ENCODE measurements at regions not wholly inside any gene's neighbourhood (a gene's known extent, or its start where the extent isn't known, plus 50 kb on each side); places are given as distances from the start of the nearest gene placed in this dataset.

DNA sequence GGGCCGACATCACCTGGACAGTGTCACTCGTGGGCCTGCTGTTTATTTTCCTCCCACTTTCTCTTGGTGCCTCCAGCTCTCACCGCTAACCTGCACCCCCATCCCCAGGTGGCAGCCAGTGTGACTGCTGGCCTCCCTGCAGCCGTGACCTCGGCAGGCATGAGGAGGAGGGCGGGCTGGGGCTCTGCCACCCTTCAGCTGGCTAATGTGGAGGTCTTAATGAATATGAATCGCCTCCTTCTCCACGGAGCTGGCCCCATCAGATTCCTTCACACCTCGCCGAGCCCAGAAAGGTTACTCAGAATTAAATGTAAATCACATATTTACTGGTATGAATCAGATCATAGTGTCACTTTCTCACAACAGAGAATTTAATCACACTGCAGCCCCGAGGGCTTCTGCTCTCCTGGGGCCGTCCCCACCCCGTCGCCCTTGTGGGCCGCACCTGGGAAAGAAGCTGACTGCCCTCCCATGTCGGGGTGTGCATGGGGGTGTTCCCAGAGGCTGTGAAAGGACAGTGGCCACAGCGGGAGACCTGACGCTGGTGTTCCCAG lies 171.1 kb upstream of the TLE3 start:
- Histone ChIP-seq H3K36me3 (no peaks in the 10 kb centered on the region), H3K9me3 (no peaks in the 10 kb centered on the region), H3K27me3 (no peaks in the 10 kb centered on the region), H3K4me1 (peaks cover 0 to 16% of the 10 kb centered on the region in 2 donors), H3K4me3 (no peak overlapping the region), H3K27ac (no peak overlapping the region)
- TF ChIP-seq CTCF (IDR thresholded peaks at IDR 0.05) (no peak), POLR2A (IDR thresholded peaks at IDR 0.05) (no peak), POLR2AphosphoS5 (IDR thresholded peaks at IDR 0.05) (no peak)
- intact Hi-C loops (cut with DNase I; ENCODE audit: low total_unique reads): no loop called here
- no peak for DNase-seq (ENCODE audit: low spot score in 2 of 2)

DNA sequence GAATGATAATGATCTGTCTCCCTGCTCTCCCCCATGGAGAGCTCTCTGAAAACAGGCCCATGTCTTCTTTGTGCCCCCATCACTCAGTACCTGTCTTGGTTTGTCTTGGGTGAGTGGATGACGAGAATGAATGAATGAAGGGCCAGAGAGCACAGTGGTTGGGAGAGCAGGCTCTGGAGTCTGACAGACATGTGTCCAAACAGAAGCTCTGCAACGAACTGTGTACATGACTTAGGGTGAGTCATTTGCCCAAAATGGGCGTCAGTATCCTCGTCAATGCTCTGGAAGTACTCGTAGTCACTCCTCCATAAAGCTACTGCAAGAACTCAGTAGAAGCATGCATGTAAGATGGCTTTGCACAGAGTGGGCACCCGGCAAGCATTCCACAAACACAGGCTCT lies 170.2 kb upstream of the TLE3 start:
- no peak for TF ChIP-seq POLR2AphosphoS5 (IDR thresholded peaks at IDR 0.05)
- TF ChIP-seq CTCF (IDR thresholded peaks at IDR 0.05): no peak
- TF ChIP-seq POLR2A (IDR thresholded peaks at IDR 0.05): no peak
- Histone ChIP-seq H3K4me1 (peaks cover 0 to 16% of the 10 kb centered on the region in 2 donors), H3K27ac (no peak overlapping the region), H3K27me3 (no peaks in the 10 kb centered on the region), H3K36me3 (no peaks in the 10 kb centered on the region), H3K9me3 (no peaks in the 10 kb centered on the region), H3K4me3 (no peak overlapping the region)
- no peak for DNase-seq (ENCODE audit: low spot score in 2 of 2)
- intact Hi-C loops (cut with DNase I; ENCODE audit: low total_unique reads): no loop called here

DNA sequence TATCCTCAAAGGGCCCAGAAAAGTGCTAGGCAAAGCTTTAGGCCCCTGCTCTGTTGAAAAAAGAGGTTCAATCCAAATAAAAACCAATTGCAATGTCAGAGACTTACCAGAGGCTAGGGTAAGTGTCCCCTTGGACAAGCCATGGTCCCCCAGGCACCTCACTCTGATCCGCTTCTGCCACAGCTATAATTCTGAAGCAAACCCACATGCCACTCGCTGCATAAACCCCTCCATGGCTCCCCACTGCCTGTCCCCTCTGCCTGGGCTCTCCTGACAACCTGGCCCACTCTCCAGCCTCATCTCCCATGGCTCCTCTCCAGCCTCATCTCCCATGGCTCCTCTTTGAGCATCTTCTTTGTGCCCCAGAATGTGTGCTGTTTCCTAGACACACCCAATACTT lies 169.6 kb upstream of the TLE3 start:
- Histone ChIP-seq H3K27me3 (no peaks in the 10 kb centered on the region), H3K4me1 (peaks cover 0 to 16% of the 10 kb centered on the region in 2 donors), H3K9me3 (no peaks in the 10 kb centered on the region), H3K27ac (peak overlapping the region in 1 of 2 donors; percentile 71), H3K36me3 (no peaks in the 10 kb centered on the region), H3K4me3 (no peak overlapping the region)
- no peak for DNase-seq (ENCODE audit: low spot score in 2 of 2)
- no peak for TF ChIP-seq CTCF (IDR thresholded peaks at IDR 0.05)
- no peak for TF ChIP-seq POLR2AphosphoS5 (IDR thresholded peaks at IDR 0.05)
- TF ChIP-seq POLR2A (IDR thresholded peaks at IDR 0.05): no peak
- intact Hi-C loops (cut with DNase I; ENCODE audit: low total_unique reads): no loop called here

GRCh38 chr15:70266412-70267121 lies 168.8 kb upstream of the TLE3 start:
- H3K9me3 ChIP-seq: no peaks in the 10 kb centered on the region
- peak overlapping the region; percentile 18 to 71 for H3K27ac ChIP-seq
- H3K4me1 ChIP-seq: peaks cover 0 to 16% of the 10 kb centered on the region in 2 donors
- DNase-seq (ENCODE audit: low spot score in 2 of 2): peak in 1 of 2 donors; percentile 72
- no peaks in the 10 kb centered on the region for H3K27me3 ChIP-seq
- peak overlapping the region in 1 of 3 donors; percentile 31 for H3K4me3 ChIP-seq
- intact Hi-C loops (cut with DNase I; ENCODE audit: low total_unique reads): no loop called here
- H3K36me3 ChIP-seq: no peaks in the 10 kb centered on the region
- TF ChIP-seq POLR2A (IDR thresholded peaks at IDR 0.05) (no peak), CTCF (IDR thresholded peaks at IDR 0.05) (no peak), POLR2AphosphoS5 (IDR thresholded peaks at IDR 0.05) (peak in 2 of 3 donors; percentile 21 to 88)

DNA sequence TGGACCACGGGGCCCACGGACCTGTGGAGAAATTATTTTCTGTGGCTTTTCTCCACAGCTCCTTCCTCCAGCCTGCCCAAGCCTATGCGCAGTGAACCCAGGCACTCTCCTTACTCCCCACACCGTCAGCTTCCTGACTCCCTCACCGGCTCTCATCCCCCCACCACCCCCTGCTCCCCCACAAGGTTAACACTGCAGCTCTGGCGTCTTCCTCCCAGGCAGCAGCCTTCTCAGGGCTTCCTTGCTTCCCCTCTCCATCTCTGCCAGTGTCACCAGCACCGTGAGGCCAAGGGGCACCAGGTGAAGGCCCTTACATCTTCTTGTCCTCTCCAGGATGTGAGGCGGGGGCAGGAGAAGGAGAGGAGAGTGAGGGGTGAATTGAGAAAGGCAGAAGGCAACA lies 168.3 kb upstream of the TLE3 start:
- H3K4me1 ChIP-seq: peaks cover 0 to 14% of the 10 kb centered on the region in 2 donors
- no peak for DNase-seq (ENCODE audit: low spot score in 2 of 2)
- intact Hi-C loops (cut with DNase I; ENCODE audit: low total_unique reads): no loop called here
- H3K4me3 ChIP-seq: no peak overlapping the region
- H3K27ac ChIP-seq: peak overlapping the region; percentile 18 to 71
- H3K36me3 ChIP-seq: no peaks in the 10 kb centered on the region
- TF ChIP-seq POLR2AphosphoS5 (IDR thresholded peaks at IDR 0.05) (no peak), CTCF (IDR thresholded peaks at IDR 0.05) (no peak), POLR2A (IDR thresholded peaks at IDR 0.05) (no peak)
- no peaks in the 10 kb centered on the region for H3K9me3 ChIP-seq
- no peaks in the 10 kb centered on the region for H3K27me3 ChIP-seq
